Keratinocyte (primary cell): ENCODE measurements at regions not wholly inside any gene's neighbourhood (a gene's known extent, or its start where the extent isn't known, plus 50 kb on each side); places are given as distances from the start of the nearest gene placed in this dataset.

Experiments used
- DNase-seq: peaks from one replicate; pipeline ENCODE4 v3.0.0-alpha.2; 2011; ENCODE audit warnings: low read depth, missing footprints, low spot score
- FAIRE-seq: peaks from 2 replicates; lab custom pipeline; 2011; peaks lifted over from hg19 to GRCh38; lab: Jason Lieb, UNC
- H2AFZ ChIP-seq: 2 replicates; pipeline ENCODE4 v1.6.0; 2012; ENCODE audit warnings: low read length, control low read depth, inconsistent platforms; ENCODE audit not compliant: control insufficient read depth
- H3K27ac ChIP-seq: 2 replicates; pipeline ENCODE4 v1.5.1; 2011; ENCODE audit warnings: low read length; ENCODE audit not compliant: control insufficient read depth, insufficient read depth
- H3K27me3 ChIP-seq: 3 replicates; pipeline ENCODE4 v1.6.0; 2011; ENCODE audit warnings: low read length; ENCODE audit not compliant: control insufficient read depth, insufficient read depth; ENCODE audit errors: extremely low read depth
- H3K36me3 ChIP-seq, 2 experiments: 2 replicates in 1 of 2; 3 replicates in 1 of 2; pipeline ENCODE4 v1.5.1; 2011; ENCODE audit warnings: low read length in 2 of 2, mild to moderate bottlenecking in 1 of 2; ENCODE audit not compliant: control insufficient read depth in 2 of 2, insufficient read depth in 2 of 2; ENCODE audit errors: extremely low read depth in 1 of 2
- H3K4me1 ChIP-seq: 3 replicates; pipeline ENCODE4 v1.5.1; 2011; ENCODE audit warnings: low read length; ENCODE audit not compliant: control insufficient read depth, insufficient read depth; ENCODE audit errors: extremely low read depth
- H3K4me2 ChIP-seq: 3 replicates; pipeline ENCODE4 v1.6.0; 2011; ENCODE audit warnings: low read depth, low read length; ENCODE audit not compliant: control insufficient read depth, insufficient read depth; ENCODE audit errors: extremely low read depth
- H3K4me3 ChIP-seq, 3 experiments: fragments of 200-600 bp in 1 of 3; sonication (generic) in 1 of 3; 2 replicates in 2 of 3; 3 replicates in 1 of 3; pipeline ENCODE4 v1.5.1; 2011 to 2016; ENCODE audit warnings: low read length in 3 of 3, mild to moderate bottlenecking in 3 of 3, control low read depth in 2 of 3, inconsistent platforms in 1 of 3, low read depth in 1 of 3, mixed read lengths in 1 of 3, mixed run types in 1 of 3, moderate library complexity in 1 of 3; ENCODE audit not compliant: control insufficient read depth in 2 of 3, insufficient read depth in 2 of 3; ENCODE audit errors: extremely low read depth in 1 of 3
- H3K79me2 ChIP-seq: 2 replicates; pipeline ENCODE4 v1.6.0; 2012; ENCODE audit warnings: low read length; ENCODE audit not compliant: control insufficient read depth, insufficient read depth
- H3K9ac ChIP-seq: 3 replicates; pipeline ENCODE4 v1.6.0; 2011; ENCODE audit warnings: low read length; ENCODE audit not compliant: control insufficient read depth, insufficient read depth; ENCODE audit errors: extremely low read depth
- H3K9me1 ChIP-seq: 3 replicates; pipeline ENCODE4 v1.6.0; 2011; ENCODE audit warnings: low read length; ENCODE audit not compliant: control insufficient read depth, insufficient read depth; ENCODE audit errors: extremely low read depth
- H3K9me3 ChIP-seq: 2 replicates; pipeline ENCODE4 v1.5.1; 2012; ENCODE audit warnings: low read depth, low read length; ENCODE audit not compliant: control insufficient read depth
- H4K20me1 ChIP-seq: 3 replicates; pipeline ENCODE4 v1.6.0; 2011; ENCODE audit warnings: low read length; ENCODE audit not compliant: control insufficient read depth, insufficient read depth; ENCODE audit errors: extremely low read depth
- EZH2 ChIP-seq: IDR thresholded peaks from one replicate; pipeline ENCODE4 v1.6.1; 2012; ENCODE audit warnings: inconsistent platforms, mild to moderate bottlenecking, low read length, moderate library complexity
- dilution Hi-C: fragments of 300-500 bp; cut with MboI; formaldehyde crosslinking; loops from one replicate; pipeline ENCODE4 v1.7.0; 2020; ENCODE audit warnings: low sequenced_read_pairs; ENCODE audit not compliant: extremely low pct_ligation_motif_present
- TF ChIP-seq, protein P1 (sequence below), 3 experiments: IDR thresholded peaks in 1 of 3; conservative IDR thresholded peaks in 1 of 3; optimal IDR thresholded peaks in 1 of 3; 2 replicates in 2 of 3; 3 replicates in 1 of 3; pipeline versions ENCODE3 to v1.5.1; 2011; ENCODE audit warnings: low read length in 3 of 3, mild to moderate bottlenecking in 3 of 3, moderate library complexity in 2 of 3, control low read depth in 1 of 3, inconsistent platforms in 1 of 3; ENCODE audit not compliant: insufficient read depth in 2 of 3; ENCODE audit errors: extremely low read depth in 1 of 3

DNA sequence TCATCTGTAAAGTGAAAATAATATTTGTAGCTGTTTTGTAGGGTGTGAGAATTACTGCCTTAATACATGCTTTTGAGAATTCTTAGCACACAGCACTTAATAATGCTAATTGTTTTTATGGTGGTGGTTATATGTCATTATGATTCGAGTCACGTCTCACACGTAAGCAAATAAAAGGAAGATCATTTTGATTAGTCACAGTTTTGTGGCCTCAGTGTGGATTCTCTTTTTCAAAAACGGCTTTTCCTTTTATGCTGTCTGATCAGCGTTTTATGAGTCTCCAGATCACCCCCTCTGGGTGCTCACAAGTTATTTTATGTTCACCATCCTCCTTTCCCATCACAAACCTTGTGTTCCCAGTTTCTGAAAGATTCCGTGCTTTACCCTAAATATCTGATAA lies 255.6 kb upstream of the CNTN4 start:
- no peak overlapping the region for H2AFZ ChIP-seq
- no peaks in the 10 kb centered on the region for H3K79me2 ChIP-seq
- H3K9me1 ChIP-seq = no peaks in the 10 kb centered on the region
- dilution Hi-C loops = no loop called here
- no peaks in the 10 kb centered on the region for H3K9me3 ChIP-seq
- no peak overlapping the region for H3K4me3 ChIP-seq
- no peak for TF ChIP-seq EZH2
- TF ChIP-seq, protein P1, sequence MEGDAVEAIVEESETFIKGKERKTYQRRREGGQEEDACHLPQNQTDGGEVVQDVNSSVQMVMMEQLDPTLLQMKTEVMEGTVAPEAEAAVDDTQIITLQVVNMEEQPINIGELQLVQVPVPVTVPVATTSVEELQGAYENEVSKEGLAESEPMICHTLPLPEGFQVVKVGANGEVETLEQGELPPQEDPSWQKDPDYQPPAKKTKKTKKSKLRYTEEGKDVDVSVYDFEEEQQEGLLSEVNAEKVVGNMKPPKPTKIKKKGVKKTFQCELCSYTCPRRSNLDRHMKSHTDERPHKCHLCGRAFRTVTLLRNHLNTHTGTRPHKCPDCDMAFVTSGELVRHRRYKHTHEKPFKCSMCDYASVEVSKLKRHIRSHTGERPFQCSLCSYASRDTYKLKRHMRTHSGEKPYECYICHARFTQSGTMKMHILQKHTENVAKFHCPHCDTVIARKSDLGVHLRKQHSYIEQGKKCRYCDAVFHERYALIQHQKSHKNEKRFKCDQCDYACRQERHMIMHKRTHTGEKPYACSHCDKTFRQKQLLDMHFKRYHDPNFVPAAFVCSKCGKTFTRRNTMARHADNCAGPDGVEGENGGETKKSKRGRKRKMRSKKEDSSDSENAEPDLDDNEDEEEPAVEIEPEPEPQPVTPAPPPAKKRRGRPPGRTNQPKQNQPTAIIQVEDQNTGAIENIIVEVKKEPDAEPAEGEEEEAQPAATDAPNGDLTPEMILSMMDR (optimal IDR thresholded peaks at IDR 0.05 in 1 of 3, IDR thresholded peaks at IDR 0.05 in 1 of 3, conservative IDR thresholded peaks at IDR 0.05 in 1 of 3; ENCODE audit: extremely low read depth in 1 of 3, insufficient read depth in 2 of 3, low read length in 3 of 3) = no peak
- no peaks in the 10 kb centered on the region for H3K4me1 ChIP-seq
- H3K4me2 ChIP-seq = no peak overlapping the region
- no peak overlapping the region for H3K9ac ChIP-seq
- FAIRE-seq (no peak), DNase-seq (no peak)
- no peak overlapping the region for H3K27ac ChIP-seq
- H3K27me3 ChIP-seq = no peaks in the 10 kb centered on the region
- H3K36me3 ChIP-seq = no peaks in the 10 kb centered on the region
- no peaks in the 10 kb centered on the region for H4K20me1 ChIP-seq

DNA sequence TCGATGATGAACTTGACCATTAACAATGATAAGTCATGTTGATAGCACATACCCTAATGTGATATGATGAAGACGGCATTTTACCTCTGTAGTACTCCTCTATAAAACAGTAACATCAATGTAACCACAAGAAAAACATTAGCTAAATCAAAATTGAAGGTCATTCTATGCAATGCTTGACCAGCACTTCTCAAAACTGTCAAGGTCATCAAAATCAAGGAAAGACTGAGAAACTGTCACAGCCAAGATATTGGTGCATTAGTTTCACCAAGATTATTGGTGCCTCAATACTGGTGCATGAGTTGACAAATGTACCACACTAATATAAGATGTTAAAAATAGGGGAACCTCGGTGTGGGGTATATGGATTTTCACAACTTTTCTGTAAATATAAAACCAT lies 251.1 kb upstream of the CNTN4 start:
- Histone ChIP-seq H3K4me3 (no peak overlapping the region), H3K9me1 (no peaks in the 10 kb centered on the region), H3K27me3 (no peaks in the 10 kb centered on the region), H4K20me1 (no peaks in the 10 kb centered on the region), H3K4me1 (no peaks in the 10 kb centered on the region), H3K9me3 (no peaks in the 10 kb centered on the region), H3K27ac (no peak overlapping the region), H3K79me2 (no peaks in the 10 kb centered on the region), H2AFZ (no peak overlapping the region), H3K9ac (no peak overlapping the region), H3K36me3 (no peaks in the 10 kb centered on the region), H3K4me2 (no peak overlapping the region)
- TF ChIP-seq, protein P1 (optimal IDR thresholded peaks at IDR 0.05 in 1 of 3, IDR thresholded peaks at IDR 0.05 in 1 of 3, conservative IDR thresholded peaks at IDR 0.05 in 1 of 3; ENCODE audit: extremely low read depth in 1 of 3, insufficient read depth in 2 of 3, low read length in 3 of 3) = no peak
- no peak for TF ChIP-seq EZH2
- DNase-seq (no peak), FAIRE-seq (no peak)
- dilution Hi-C loops = no loop called here
